OCI-M2 (cell line): ENCODE measurements at regions not wholly inside any gene's neighbourhood (a gene's known extent, or its start where the extent isn't known, plus 50 kb on each side); places are given as distances from the start of the nearest gene placed in this dataset.

Experiments
- DNase-seq: peaks from one replicate; lab custom pipeline; 2025; ENCODE audit not compliant: unreplicated experiment; lab: John Stamatoyannopoulos, UW

GRCh38 chr10:52440612-52441285 lies 126.7 kb downstream of the DKK1 start:
- no peak for DNase-seq

GRCh38 chr10:52442576-52442975 lies 128.5 kb downstream of the DKK1 start:
- DNase-seq = no peak

DNA sequence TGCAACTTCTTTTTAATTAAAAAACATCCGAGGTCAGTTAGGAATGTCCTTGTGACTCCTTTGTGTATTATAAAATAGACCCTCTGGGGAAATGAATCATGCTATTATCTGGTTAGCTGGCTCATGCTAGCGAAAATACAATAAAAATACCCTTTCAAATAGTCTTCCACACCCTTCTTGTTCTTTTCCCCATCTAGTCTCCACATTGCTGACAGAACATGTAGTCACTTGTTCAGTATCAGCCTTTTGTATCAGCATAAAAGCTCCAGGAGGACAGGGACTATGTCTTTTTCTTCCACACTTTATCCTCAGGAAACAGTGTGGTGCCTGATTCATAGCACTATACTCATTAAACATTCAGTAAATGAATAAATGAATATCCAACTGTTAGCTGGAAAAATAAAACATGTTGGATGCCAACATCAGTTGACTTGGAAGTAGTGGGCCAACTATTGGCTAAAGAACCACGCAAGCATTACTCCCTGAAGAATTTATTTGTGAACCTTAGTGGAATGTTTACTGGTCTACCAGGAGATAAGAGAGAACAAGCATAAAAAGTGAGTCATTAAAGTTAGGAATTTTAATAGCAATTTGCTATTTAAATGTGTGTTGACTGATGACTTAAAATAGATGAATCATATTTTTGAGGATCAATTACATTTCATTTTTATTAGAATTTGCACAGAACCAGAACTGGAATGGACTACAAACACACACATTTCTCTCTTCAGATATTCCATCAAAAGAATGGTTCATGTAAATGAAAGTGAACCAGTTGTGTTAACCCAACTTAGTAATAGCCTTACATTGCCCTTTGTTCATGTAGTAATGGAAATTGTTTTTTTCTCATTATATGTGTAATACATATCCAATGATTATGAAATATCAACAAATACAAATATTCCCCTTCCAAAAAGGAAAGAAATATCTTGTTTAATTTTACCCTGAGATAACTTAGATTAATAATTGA lies 129.6 kb downstream of the DKK1 start:
- DNase-seq = no peak

DNA sequence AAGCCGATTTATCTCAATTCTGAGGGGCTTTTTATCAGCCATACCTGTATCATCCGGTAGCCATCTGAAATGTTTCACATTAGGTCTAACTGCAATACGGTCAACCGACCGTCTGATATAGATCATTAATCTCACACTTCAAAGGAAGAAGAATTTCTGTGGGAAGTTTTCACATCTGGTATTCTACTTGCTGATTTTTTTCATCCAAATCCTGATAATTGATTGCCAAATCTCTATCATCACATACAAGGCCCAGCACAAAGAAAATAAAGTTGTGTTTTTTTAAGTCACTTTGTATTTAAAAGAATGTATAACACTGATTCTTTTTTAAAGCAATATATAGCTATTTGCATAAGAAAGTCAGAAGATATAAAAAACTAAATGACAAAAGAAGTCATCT lies 132.3 kb downstream of the DKK1 start:
- no peak for DNase-seq

- no peak for DNase-seq
These were observed 133.9 kb downstream of the DKK1 start for GRCh38 chr10:52447931-52448353.

DNA sequence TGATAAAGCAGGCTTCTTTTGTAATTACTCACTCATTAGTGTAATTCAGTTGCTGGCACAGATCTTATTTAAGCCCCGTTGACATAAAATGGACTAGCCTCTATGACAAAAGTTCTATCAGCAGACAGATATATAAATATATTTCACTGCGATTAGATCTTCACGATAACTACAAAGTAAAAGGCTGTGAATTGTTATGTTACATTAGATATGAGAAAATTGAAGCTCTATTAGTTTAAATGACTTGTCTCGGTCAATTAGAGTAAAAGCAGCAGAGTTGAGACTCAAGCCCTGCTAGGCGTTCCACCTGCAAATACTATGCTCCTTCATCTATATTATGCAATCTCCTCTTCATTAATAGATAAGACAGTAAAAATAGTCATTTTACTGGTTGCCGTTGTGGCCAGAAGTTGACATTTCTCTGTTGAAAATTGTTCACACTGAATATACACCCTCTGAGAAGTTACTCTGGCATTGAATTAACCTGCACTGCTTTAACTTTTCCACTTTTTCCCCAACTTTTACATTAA lies 136.7 kb downstream of the DKK1 start:
- no peak for DNase-seq

- DNase-seq = no peak
These were observed 137.7 kb downstream of the DKK1 start for GRCh38 chr10:52451817-52452216.

DNA sequence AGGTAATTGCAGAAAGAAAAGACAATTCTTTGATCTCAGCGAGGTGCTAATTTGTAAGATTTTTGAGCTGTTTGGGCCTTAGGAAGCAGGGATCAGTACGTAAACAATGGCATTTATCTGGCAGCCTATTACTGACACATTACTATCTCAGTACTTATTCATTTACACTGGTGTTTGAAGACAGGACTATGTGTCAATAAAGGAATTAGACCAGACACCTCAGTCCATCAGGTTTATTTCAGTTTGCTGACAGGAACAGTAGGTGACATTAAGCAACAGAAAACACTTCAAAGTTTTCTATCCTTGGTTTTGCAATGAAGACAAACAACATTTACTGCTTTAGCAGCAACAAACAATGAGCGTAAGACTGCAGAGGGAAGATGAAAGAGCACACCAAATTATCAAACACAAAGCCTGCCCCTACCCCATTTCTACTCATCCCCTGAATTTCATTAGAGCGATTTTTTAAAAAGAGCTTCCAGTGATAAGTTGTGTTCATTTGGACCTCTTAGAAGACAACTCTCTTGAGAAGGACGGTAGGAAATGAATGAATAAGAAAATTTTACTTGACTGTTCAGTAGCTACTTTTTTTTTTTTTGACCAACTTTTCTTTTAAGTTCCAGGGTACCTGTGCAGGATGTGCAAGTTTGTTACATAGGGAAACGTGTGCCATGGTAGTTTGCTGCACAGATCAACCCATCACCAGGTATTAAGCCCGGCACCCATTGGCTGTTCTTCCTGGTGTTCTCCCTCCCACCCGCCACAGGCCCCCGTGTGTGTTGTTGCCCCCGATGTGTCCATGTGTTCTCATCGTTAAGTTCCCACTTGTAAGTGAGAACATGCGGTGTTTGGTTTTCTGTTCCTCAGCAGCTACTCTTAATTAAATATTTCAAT lies 138.8 kb downstream of the DKK1 start:
- DNase-seq = no peak

GRCh38 chr10:52453501-52453900 lies 139.4 kb downstream of the DKK1 start:
- no peak for DNase-seq

DNA sequence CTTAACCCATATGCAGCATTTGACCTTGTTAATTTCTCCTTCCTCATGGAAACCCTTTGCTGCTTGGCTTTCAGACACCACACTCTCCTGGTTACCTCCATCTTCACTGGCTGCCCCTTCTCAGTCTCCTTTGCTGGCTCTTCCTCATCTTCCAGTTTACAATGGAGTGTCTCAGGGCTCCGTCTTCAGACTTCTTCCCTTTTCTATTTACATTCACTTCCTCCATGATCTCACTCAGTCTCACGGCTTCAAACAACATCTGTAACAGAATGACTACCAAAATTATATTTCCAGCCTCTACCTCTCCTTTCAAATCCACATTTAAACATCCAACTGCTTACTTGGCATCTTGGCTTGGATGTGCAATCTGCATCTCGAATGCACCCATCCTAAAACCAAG lies 140.4 kb downstream of the DKK1 start:
- DNase-seq = no peak

DNA sequence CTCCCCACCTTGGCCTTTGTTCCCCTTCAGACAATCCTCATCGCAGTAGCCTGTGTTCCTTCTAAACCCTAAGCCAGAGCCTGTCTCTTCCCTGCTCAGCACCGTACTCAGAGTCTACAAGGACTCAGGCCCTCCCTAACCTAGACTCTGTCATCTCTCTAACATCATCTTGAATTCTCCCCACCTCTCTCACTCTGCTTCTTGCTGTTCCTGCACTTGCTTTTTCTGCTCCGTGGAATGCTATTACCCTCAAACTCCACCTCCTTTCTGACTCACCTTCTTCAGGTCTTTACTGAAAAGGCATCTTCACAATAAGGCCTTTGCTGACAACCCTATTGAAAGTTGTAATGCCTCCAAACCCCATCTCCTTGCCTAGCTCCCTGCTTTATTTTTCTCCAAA lies 141.0 kb downstream of the DKK1 start:
- DNase-seq = no peak

- DNase-seq = no peak
These were observed 145.0 kb downstream of the DKK1 start for GRCh38 chr10:52459097-52459496.

GRCh38 chr10:52463826-52464225 lies 149.7 kb downstream of the DKK1 start:
- DNase-seq = no peak

- DNase-seq = no peak
These were observed 150.5 kb downstream of the DKK1 start for GRCh38 chr10:52464368-52465124.

DNA sequence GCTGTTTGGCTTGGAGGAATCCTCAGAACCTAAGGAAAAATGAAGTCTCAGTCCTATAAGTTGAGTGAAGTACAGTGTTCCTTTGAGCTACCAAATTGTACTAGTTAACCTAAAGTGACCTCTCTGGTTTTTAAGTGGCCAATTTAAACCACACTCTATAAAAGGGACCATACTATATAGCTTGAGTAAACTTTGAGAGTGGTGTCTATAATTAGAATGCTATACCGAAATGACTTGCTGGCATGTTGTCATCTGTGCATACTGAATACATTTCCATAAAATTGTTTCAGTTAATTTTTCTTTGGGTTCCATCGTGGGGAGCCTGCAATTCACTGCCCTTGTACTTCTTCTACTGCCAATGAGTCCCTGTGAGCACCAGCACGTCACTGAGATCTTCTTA lies 151.1 kb downstream of the DKK1 start:
- DNase-seq = no peak

DNA sequence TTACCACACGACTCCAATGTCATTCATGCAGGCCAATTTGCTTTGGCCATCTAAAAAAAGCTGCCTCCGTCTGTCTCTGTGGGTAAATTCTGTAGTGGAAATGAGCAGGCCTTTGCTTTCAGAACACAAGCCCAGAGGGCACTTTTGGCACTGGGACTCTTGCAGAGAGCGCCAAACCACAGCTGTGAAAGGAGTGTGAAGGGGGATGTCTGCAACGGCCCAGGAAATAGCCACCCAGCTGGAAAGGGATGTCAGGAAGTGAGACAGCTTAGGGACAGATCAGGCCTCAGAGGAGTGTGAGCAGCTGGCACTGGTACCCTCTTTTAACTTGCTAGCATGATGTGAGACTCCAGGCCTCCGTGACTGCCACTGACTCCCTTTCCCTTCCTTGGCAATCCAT lies 152.4 kb downstream of the DKK1 start:
- no peak for DNase-seq

DNA sequence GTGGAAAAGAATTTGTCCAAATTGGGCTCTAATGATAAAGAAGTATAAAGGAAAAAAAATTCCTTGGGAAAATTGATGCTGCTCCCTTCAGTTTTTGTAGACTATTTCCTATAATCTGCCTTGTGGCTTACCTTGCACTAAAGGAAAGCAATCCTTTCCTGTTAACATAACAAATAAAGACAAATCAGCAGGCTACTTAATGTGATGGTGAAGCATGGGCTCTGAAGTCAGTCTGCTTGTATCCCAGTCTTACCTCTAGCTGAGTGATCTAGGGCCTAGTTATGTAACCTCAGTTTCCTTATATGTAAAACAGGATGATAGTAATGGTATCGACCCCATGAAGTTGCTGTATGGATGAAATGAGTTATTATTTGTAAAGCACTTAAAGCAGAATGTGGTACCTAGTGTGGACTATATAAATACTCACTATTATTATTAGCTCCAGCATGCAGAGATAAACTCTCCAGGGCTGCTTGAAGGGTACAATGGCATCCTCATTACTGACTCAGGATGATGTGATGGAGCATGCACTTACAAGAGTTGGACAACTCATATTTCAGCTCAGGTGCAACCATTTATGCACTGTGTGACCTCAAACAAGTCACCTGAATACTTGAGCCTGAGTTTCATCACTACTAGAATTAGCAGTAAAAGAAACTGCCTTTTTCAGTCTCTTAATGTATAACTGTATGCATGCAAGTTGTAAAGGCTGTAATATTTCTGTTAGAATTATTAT lies 156.1 kb downstream of the DKK1 start:
- DNase-seq = no peak

DNA sequence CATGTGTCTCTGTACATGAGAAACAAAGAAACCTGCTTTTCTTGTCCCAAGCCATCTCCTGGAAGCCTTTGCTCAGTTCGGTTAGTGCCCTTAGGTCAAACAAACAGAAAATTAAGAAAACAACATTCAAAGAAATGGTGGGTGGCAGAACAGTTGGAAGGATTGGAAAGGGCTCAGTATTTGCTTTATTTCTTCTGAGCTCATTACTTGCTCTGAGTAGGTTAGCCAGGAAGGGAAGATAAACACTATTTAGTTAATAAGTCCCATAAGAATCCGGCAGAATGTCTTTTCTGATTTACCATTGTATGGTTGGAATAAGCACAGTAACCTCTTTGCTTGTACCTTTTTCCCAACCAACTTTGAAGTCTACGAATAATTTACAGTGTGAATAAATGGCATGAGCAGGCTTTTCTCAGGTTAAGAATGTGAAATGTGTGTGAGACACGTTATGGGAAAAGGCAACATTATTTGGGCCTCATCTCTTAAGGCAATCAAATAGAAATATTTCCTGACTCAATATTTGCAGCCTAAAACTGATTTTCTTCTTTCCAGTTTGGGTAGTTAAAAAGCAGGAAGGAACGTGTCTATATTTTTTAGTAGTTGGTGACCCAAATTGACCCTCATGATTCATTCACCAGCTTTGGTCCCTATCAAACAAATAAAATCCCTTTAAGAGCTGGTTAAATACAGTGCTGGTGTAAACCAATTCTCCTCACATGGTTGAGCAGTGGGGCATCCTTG lies 158.5 kb downstream of the DKK1 start:
- no peak for DNase-seq

DNA sequence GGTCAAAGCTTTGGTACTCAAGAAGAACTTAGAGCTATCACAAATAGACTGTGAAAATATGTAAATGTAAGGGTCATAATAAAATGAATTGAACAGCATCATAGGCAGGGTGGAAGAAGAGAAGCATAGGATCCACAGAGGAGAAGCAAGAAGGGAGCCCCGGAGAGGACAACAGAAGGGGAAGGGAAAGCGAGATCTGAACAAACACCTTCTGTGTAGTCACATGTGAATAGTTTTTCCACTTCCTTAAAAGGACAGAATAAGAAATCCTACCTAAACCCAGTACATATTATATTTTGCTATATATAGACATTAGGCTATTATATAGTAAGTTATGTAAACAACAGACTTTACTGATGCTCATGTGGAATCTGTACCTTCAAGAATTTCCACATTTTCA lies 160.2 kb downstream of the DKK1 start:
- DNase-seq = no peak
